ENCODE measurements at regions not wholly inside any gene's neighbourhood (a gene's known extent, or its start where the extent isn't known, plus 50 kb on each side); places are given as distances from the start of the nearest gene placed in this dataset.

DNA sequence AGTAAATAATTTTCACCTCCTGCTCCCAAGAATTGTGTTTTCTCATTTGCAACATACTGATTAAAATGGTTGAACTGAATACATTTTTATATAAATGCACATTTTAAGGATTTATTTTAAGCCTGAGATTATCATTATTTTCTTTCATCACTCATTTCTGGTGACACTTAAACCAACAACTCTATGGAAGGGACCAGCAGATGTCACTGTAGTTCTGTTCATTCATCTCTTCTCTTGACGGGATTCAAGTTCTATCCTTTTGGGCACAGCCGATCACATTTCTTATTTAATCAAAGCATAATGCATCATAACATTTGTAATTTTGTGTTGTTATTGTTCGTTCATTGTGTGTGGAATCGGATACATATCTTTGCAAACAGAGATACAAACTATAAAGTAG, 417.9 kb downstream of the HRH4 start:
- DNase-seq (ENCODE audit: low read depth), result peak; percentile 45

DNA sequence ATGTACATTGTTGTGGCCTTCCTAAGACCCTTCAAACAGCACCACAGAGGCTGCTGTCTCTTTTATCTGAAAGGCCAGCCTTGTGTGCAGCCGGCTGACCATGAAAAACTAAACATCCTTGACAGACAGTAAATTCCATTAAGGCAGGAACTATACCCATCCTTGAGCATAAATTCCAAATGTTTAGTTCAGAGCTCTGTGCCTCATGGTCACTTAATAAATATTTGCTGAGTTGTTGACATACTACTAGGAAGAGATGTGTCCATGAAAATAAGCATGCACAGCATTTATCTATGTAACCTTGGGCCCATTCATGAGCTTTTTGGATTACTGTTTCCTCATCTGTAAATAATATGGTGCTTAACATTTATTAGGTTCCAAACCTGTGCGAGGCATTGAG, 424.8 kb downstream of the HRH4 start:
- no peak for DNase-seq (ENCODE audit: low read depth)

DNA sequence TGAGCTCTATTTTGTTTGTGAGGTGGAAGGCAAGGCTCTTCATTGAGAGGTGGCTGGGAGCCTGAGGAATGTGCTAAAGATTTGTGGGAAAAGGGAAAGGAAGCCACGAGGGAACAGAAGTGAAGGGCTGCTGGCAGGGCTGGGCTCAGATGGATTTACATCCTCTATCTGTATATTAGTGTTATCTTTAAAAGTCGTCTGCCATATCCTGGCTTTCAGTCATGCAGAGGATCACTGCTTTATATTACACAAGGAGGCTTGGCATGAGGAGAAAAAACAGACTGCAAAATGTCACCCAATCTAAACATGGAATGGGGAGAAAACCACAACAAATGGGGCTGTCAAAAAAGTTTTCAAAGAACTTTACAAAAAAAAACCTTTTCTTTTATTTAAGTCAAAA, 434.4 kb downstream of the HRH4 start:
- no peak for DNase-seq (ENCODE audit: low read depth)

DNA sequence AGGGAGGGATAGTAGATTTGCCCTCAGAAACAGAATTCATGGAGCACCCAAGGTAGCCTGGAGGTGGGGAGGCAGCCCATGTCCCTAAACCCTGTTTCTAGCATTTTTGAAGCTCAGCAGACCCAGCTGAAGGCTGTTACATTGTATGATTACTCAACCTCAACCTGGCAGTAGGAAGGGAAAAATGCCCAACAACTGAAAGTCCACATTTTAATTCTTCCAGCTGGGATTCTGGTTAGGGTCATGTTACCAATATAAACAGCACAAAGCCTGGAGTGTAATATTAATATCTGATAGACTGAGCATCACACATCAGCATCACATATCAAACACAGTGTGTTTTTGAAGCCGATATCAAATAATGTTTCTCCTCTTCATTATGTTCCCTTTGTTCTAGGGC, 437.0 kb downstream of the HRH4 start:
- DNase-seq (ENCODE audit: low read depth), result no peak

DNA sequence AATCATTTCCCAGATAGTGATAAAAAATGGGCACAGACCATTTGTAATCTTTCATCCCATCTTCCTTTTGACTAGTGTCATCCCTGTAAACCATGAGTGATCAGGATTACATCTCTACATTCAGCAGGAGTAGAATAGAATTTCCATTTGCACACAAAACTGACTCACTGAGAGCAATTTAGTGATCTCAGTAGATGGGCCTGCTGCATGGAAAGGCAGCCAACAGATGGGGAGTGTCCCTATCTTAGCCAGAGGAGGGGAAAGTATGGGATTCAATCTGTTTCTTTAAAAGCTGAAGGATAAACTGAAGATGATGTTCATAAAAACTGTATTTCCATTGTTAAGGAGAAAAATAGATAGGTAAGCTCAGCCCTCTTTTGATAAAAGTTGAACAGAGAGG, 441.7 kb downstream of the ZNF521 start:
- no peak for DNase-seq (ENCODE audit: low read depth)

DNA sequence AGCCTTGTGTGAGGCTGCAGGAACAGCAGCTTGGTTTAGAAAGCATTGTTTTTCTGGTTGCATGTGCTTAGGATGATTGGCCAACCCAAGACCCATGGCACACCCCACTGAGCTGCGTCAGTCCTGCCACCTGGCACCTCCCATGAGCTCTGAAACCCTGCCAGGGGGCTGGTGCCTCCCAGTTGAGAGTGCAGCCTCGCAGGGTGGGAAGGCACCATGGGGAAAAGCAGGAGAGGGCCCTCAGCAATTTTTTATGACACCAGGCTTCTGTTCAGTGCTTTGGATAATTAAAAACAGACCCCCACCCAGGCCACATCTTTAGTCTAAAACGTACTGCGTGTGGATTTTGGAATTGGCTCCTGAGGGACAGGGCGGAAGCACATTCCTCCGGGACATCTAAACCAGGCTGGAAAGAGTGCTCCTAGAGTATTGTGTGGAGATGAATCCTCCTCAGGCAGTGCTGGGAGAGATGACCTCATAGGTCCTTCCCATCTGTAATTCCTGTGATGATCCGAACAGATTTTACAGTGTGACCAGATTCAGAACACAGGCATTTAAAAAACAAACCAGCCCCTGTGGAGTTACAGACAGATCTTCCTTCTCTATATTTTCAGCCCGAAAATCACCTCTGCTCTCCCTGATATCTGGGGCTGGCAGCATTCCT, 438.3 kb downstream of the ZNF521 start:
- peak; percentile 52 for DNase-seq (ENCODE audit: low read depth)

DNA sequence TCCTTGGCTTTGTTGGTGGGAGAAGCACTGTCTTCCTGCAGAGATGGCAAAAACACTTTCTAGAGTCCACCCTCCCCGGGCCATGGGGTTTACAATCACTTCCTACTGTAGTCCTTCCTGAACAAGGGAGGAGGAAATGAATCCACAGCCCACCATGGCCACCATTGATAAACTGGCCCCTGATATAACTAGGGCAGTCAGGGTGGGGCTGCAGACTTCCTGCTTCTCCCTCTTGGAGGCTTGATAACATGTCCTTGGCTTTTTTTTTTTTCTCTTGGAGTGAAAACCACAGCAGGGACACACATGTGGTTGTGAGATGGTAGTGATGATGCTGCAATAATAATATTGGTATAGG, 437.8 kb downstream of the ZNF521 start:
- DNase-seq (ENCODE audit: low read depth), result peak; percentile 15

DNA sequence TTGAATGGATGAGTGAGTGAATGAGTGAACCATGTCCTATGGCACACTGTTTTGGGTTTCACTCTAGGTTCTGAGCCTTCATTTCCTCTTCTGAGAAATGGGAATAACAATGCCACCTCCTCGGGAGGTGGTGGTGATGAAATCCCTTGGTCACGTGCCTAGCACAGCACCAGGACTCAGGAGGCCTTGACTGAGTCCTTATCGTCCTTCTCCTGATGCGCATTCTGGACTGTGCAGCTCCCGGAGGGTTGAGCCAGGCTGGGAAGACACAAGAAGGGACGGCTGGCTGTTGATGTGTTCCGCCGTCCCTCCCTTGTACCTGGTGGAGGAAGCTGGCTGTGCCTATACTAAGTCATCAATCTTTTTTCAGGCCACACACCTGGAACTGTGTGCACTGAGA, 437.3 kb downstream of the ZNF521 start:
- no peak for DNase-seq (ENCODE audit: low read depth)

DNA sequence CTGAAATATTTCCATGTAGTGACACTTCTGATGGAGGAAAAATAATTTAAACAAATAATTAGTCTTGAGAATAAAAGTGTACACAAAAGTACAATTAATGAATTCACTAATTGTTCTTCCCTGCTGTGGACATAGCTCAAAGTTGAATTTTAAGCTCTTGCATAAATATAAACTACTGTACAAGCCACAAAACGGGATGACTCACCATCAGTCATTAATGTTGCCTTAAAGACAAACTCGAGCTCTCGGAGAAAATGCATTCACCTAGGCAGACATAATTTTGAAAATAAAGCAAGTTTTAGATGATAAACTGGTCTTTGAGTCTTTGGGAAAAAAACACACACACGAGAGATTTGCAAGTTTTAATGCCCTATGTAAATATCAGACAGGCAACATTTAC, 436.4 kb downstream of the ZNF521 start:
- peak; percentile 56 for DNase-seq (ENCODE audit: low read depth)

DNA sequence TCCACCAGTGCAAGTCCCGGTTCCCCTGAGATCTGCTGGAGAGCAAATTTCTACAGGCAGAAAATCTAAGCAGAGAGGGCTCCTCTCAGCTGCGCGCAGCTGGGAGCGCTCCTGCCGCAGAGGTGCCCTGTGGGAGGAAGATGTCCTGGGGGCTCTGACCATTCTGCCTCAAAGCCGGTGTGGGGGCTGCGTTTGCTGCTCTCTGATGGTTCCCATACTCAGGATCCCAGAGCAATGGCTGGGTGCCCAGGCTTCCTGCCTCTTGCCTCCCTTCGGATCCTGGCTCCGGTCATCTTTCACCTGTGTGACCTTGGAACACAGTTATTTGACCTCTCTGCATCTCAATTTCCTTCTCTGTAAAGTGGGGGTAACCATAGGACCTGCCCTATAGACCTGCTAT, 434.2 kb downstream of the ZNF521 start:
- DNase-seq (ENCODE audit: low read depth), result no peak

DNA sequence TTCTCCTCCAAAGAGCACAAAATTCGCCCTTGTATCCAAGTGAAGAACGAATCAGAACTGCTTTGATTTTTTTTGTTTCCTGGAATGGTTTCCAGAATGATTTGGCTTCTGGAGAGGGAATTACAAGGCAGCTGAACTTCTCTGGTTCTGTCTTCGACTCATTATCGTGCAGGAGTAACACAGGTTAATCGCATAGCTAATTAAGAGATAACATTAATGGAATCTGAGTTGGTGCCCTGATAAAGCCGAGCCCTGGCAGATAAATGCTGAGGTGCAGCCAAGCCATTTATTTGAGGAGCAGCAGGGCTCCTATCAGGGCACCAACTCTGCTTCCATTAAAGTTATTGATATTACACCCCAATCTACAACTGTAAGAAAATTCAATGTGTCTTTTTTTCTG, 433.7 kb downstream of the ZNF521 start:
- DNase-seq (ENCODE audit: low read depth), result no peak

DNA sequence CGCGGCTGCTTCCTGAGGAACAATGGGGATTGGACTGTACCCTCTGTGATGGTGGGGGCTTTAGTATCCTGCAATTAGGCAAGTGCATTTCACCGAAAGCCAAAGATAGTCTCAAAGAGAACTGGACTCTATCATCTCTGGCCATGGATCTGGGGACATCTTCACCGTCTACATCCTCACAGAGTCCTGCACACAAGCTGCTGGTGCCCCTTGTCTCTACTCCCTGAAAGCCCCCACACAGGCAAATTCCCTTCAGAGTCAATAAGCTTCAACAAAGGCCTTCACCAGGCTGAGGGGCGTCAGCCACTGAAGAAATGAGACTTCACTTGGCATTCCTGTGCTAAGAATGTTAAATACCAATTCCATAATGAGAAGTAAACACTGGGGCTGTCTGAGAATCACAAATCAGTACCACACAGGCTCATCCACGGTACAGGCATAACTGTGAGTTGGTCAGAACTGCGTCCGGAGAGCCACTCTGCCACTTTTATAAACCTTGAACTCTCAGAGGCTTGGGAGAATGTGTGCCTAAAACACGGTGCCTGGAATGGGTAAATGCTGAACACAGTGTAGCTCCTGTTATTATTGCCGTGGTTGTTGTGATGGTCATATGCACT, 432.7 kb downstream of the ZNF521 start:
- no peak for DNase-seq (ENCODE audit: low read depth)

DNA sequence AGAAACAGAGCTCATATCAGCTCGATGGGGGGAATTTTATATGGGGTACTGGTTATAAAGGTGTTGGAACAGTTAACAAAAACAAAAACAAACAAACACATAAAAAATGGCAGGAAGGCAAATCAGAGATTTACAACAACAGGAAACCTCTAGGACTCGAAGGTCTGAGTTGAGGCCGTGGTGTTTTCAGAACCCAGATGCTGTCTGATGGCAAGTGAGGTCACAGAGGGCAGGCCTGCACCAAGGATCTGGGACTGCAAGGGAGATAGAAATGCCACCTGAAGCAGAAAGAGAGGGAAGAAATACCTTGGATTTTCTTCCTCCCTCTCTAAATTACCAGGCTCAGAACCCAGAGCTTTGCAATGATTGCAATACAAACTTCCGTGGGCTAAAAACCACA, 429.5 kb downstream of the ZNF521 start:
- DNase-seq (ENCODE audit: low read depth), result no peak

DNA sequence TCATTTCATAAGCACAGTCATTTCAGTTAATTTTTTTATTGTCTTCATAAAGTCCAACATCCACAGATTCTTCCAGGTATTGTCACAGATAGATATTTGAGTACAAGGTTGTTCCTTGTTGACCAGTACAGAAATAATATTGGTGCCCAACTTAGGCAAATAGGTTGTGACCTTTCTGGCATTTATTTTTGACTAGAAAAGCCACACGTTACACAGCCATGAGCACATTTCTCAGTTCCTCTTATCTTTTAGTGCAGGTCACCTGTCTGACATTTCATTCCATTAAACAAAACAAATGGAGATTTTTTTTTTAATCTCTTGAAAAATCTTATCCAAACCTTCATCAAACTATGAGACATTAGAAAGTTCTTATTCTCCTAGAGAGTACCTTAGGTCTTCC, 428.8 kb downstream of the ZNF521 start:
- no peak for DNase-seq (ENCODE audit: low read depth)

DNA sequence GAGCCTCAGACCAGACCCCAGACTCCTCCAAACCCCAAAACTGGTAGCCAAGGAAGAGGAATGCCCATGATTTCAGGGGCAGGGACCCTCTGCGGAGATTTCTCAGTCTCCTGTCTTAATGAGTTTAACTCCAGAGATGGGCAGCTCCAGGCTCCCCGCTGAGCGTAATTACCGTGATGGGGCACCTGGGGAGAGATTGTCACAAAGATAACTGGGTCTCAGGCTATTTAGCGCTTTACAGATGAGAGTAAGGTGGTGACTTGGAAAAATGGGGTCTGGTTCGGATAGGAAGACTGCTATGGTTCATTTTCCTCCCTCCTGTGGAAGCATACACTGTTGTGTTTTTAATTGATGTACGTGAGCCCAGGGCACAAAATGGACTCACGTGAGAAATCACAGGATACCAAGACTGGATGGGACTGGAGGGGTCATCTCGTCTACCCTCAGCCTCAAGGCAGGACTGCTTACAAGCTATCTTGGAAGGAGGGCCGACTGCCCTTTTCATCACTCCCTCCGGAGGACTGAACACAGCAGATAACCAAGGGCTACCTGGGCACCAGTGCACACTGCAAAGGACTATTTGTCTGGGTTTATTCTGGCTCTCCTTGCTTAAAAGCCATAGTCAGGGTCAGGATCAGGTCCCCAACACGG, 427.8 kb downstream of the ZNF521 start:
- DNase-seq (ENCODE audit: low read depth), result no peak

DNA sequence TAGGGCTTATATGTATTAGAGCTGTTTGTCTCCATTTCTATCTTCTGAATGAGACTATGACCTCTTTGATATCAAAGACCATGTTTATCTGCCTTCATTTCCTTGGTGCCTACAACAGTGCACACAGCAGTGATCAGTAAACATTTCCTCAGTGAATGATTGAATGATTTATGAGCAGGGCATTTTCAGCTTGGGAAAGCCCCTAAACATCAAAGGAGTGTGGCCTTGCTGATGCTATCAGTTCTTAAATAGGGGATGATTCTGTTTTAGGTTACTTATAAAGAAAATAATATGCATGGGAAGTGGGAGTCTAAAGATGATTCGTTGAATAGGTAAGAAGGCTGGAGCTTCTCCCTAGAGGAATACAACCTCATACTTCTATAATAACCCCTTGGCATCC, 425.3 kb downstream of the ZNF521 start:
- no peak for DNase-seq (ENCODE audit: low read depth)

DNA sequence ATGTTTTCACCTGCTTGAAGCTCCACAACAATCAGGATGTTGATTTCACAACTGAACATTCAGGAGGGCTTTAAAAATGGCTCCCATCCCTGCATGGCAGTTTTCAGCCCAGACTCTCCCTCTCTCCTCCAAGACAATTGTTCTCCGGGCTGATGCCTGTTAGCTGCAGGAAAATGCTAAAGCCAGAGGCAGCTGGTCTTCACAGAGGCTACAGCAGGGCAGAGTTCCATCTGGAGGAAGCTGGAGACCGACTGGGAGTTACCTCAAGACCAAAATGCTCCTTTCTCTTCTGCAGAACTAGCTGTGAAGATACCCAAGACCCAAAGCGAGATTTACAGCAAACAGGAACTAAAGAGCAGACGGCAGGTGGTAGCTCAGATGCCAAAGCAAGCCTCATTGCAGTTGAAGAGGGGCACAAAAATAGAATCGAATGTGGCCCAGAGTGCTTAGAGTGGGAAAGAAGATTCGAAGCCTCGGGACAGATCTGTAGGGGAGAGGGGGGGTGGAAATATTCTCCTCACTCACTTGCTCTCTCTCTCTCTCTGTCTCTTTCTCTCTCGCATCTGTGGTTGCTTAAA, 423.6 kb downstream of the ZNF521 start:
- DNase-seq (ENCODE audit: low read depth), result no peak

DNA sequence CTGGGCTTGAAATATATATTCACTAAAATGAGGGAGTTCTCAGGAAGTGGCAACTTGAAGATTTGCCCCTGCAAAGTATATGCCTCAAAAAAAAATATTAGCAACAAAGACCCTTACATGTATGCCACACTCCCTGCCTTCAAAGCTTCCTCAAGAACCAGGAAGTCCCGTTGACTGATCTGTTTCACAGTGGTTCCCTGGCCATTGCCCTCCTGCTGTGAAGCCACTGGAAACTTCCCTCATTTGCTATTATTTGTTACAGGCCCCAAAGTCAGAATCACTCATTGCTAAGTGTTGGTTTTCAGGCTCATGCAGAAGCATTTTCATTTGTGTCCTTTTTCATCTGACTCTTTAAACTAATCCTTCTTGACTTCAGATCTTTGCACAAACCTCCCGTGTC, 421.5 kb downstream of the ZNF521 start:
- no peak for DNase-seq (ENCODE audit: low read depth)

DNA sequence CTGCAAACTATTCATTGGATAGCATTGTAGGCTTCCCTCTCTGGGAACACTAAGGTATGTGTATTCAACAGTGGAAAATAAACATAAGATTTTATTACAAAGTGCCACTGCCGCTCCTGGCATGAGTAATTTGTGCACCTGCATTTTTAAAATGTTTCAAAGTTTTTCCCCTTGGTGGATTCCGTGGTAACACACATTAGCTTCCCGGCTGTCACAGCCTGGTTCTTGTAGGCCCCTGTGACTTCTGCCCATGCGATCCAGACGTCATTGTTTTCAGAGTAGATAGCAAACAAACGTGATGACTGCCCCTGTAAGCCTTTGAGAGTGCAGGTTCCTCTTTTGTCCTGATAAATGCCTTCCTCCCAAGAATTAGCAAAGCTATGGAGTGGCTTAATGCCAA, 421.0 kb downstream of the ZNF521 start:
- no peak for DNase-seq (ENCODE audit: low read depth)

DNA sequence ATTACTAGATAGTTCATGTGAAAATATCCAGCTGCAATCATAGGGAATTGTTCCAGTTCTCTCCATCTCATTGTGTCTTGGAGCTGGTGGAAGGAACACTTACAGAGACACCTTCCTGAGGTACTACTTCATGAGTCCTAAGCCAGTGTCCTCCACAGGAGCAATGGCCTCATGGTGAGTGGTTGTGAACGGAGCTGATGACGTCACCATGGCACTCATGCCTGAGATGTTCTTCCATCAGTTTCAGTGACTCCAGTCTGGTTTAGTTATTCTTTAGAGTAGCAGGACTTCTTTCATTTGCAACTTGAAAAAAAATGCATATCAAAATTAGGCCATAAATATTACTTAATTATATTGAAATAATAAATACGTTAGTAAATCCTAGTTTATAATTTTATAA, 418.6 kb downstream of the ZNF521 start:
- DNase-seq (ENCODE audit: low read depth), result no peak

DNA sequence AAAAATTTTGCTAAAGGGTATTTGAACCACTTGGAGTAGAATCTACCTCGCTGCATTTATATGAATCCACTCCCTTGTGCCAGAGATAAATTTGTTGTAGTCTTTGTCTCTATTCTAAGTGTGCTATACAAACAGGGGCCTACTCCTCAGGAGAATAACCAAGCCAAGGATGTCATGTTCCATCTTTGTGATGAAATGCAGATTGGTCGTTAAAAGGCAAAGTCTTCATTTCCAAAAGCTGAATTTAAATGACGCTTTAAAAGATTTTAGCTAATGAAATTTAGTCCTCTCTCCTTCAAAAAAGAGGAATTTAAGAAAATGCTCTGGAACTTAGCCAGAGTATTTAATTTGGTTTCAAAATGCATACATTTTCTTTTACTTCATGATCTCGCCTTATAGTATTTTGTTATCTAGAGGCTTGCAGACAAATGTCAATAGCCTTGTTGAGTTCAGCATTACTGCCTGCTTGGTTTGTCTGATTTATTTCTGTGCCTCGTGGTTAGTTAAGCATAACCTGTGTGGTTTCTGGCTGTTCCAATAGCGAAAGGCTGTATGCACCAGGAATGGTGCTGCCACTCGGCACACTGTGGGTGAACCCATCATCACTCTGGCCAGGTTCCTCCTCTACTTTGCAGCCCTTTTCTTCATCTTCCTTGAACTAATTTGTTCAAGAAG, 417.6 kb downstream of the ZNF521 start:
- DNase-seq (ENCODE audit: low read depth), result no peak

DNA sequence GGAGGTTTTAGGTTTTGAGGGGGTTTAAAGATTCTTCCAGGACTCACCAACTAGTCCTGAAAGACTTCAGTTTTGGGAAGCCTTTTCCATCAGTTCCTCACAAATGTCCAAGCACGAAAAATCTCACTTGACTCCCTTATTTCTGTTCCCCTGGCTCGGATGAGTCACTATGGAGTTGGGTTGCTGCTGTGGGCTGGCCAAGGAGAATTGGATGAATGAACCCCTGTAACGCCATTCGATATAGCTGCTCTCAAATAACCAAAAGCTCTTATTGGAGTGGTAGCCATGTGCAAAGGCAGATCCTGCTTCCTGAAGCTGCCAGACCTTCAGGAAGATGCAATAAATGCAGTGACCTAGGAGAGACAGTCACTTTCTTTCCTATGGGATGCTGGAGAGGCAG, 417.0 kb downstream of the ZNF521 start:
- no peak for DNase-seq (ENCODE audit: low read depth)

DNA sequence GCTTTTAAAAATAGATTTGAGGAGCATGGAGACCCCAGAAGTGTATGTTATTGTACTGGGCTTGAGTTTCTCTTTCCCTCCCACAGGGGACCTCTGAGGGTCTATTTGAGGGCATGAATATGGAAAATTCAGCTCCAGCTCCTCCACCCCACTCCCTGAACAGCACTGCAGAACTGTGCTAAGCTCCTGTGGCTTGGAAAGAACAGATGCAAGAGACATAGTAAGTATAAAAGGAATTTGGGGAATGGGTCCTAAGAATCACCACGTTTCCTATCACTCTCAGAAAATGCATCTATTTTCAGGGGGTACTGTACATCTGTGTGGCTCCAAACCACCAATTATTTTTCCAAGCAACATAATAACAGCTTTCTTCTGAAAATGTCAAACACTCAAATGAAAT, 416.1 kb downstream of the ZNF521 start:
- DNase-seq (ENCODE audit: low read depth), result no peak

Measured in RPMI7951 (cell line).